ENCODE measurements at regions not wholly inside any gene's neighbourhood (a gene's known extent, or its start where the extent isn't known, plus 50 kb on each side); places are given as distances from the start of the nearest gene placed in this dataset.
A peak's percentile ranks its signal among the peaks of the same experiment; 100 is the strongest.

DNA sequence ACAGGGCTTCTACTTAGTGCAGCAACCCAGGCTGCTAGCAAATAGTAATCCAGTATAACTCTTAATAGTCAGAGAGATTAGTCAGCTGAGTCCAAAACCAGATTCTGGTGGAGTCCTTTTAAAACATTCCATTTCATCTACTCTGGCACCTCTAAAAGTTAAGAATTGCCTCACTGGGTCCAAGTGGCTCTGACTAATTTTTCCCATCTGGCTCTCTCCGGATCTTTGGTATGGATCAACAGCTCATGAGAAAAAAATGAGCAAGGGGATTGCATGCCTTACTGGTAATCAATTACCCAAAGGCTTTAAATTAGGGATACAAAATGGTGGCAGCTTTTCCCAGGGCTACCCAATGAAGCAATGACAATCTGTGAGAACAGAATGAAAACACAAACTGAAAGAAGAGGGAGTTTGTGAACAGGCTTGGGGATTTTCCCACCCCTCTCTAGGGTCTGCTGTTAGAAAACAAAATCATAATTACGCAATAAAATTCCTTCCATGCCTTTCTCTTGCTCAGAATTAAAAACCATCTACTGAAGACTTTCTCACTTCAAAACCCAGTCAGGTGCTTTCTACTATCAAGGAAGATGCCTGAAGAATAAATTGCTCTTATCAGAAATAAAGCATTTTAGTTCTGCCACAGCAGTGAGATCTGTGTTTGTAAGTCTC is 84.6 kb upstream of the PMFBP1 start:
- DNase-seq: no peak

DNA sequence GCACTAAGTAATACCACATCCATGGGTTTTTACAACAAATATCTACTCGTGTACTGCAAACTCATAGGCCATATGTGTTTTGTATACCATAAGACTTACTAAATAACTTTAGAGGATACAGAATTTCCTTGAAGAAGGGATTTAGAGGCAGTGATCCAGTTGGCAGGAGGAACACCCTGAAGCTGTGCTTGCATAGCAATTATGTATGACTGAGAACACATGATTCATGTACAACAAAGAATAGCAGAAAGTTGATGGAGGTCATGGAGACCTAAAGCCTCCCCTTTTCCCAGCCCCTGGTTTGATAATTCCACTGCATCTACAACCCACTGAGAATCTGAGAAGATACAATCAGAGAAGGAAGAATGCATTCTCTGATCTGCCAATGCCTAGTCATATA is 83.8 kb upstream of the PMFBP1 start:
- no peak for DNase-seq

DNA sequence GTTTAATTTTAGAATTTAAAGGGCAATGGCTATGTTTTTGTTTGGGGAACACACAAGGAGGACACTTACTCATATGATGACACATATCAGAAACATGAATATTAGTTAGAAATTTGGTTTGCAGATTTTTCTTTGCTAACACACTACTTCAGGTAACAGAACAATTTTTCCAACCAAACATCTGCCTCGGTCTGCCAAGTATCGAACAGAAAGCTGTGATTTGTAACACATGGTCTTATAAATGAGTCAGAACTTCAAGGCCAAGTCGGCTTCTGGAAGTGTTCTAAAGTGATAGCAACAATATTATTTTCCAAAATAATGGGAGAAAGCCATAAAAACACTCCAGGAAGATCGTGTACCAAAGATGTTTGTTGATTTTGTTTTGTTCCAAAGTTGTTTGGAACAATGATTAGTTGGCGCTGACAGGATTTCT is 75.9 kb upstream of the PMFBP1 start:
- no peak for DNase-seq

DNA sequence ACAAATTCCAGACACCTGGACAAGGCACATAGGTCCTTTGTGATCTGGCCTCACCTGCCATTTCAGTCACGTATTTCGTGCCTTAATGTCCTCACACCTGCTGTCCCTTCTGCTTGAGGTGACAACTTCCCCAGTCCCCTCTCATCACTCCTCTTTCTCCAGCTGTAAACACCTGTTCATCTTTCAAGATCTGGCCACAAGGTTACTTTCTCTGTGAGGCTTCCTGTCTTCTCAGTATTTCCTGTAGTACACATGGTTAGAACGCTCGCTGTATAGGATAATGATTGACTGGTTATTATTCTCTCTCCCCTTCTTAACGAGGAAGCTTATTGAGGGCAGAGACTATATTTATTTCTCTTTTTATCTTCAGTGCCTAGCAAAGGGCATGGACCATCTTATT is 74.5 kb upstream of the PMFBP1 start:
- DNase-seq: no peak

DNA sequence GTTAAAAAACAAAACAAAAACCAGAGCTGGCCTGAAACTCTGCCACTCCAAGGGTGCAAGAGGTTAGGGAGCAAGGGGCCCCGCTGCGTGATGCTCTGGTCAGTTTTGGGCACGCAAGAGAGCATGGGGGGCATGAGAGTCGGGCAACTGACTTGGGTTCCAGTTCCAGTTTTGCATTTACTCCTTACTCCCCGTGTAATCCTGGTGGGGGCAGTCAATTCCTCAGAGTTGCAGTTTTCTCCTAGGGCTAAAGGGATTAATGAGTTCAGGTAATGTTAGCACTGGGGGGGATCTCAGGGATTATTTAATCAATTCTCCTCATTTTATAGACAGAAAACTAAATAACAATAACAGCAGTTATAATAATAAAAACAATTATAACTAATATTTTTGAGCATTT is 72.9 kb upstream of the PMFBP1 start:
- no peak for DNase-seq

DNA sequence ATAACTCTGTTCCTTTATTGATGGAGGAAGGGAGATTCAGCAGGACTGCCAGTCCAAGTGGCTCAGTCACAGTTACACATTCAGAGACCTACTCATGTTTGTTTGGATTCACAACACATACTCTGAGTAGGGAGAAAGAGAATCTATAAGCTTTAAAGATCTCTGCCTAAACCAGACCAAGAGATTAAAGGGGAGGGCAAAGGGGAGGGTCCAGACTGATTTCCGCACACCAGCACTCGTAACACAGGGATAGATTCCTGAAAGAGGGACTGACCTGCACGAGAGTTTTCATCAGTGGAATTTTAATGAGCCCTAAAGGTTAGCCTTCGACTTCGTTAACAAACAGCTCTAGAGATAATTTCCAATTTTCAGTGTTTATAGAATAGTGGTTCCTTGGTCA is 71.7 kb upstream of the PMFBP1 start:
- DNase-seq: no peak

DNA sequence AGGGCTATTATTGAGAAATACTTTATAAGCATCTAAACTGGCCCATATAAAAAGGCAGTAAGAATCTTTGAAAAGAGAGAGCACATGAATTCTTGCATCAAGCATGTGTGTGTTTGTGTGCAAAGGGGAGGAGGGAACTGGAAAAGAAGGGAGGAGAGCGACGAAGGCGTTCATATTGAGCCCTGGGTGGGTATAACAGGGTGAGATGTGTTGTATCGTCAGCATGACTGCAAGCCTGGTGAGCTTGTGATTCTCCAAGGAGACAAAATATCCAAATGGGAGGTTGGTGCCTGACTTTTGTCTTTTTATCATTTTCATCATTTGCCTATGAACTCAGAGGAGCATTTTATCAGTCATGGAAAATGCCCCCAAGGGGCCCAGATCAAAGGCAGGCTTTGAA is 70.8 kb upstream of the PMFBP1 start:
- no peak for DNase-seq

DNA sequence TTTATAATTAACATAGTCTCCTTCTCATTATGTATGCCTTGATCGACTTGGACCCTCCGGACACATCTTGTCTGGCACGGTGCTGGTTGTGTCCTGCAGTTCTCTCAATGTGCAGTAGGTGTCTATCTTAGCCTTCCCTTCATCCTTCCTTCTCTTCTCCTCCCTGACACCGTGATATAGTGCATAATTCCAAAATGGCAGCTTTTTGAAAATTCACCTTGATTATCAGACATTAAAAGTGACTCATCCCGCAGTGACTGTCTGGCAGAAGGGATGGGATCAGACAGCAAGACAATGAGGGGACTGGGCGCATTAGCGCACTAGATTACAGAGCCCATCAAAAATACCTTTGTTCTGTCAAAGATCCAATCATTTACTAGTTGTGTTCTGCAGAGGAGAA is 70.0 kb upstream of the PMFBP1 start:
- DNase-seq: peak; percentile 80

DNA sequence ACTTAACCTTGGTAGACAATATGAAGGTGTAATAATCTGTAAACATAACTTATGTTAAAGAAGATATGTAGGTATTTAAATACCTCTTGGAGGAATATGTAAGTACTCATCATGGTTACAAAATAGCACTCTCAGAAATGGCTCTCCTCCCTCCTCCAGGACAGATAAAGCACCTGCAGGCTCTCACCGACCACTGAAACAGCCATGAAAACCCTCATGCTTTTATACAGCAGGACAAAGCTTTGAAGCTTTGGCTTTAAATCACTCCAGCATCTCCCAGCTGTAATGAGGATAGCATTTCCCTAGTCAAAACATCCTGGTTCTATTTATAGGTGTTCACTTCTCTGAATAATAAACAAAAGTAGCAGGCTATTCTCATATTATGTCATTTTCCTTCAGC is 69.1 kb upstream of the PMFBP1 start:
- no peak for DNase-seq

DNA sequence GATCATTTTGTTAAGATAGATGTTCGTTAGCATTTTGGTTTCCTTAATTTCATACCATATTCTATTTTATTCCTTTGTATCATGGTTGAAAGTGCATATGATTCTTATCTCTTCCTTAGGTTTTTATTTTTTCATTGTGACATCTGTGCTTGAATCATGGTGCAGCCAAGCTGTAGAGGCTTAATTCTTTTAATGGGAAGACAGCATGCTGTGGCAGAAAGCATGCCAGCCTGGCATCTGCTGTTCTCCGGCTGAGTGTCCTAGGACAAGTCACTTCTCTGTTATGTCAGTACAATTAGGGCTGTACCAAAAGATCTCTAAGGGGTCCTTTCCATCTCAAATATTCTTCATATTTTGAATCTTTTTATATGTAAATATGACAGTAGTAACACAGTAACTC is 68.5 kb upstream of the PMFBP1 start:
- no peak for DNase-seq

DNA sequence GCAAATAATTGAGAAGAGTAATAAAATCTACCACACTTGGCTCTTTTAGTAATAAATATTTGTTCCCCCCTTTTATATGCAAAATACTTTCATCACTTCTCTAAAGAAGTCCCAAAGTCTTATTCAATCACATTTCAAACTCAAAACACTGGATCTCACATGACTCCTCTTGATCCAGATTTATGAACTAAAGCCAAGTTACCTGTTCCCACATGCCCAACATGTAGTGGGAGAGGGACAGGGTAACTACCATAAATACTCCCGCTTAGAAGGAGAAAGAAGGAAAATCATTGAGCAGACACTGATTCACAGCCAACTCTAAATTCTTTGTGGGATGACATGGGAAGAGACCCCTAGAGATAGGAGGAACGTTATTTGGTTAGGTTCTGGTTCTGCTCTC is 64.9 kb upstream of the PMFBP1 start:
- DNase-seq: no peak

DNA sequence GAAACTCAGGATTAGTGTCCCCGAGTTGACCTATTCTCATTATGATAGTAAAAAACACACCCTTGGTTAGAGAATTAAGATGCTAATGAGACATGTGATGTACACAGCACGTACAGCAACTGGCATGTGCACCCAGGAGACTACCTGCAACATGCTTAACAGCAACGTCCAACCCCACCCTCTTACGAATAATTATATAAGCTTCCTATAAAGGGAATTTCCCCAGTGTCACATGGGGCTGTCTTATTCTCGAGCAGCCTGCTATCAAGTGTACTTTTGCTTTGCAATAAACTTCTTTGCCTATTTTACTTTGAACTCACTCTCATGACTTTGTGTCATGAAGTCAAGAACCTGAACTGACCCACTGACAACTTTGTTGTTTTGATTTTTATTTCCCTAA is 62.4 kb upstream of the PMFBP1 start:
- DNase-seq: no peak

DNA sequence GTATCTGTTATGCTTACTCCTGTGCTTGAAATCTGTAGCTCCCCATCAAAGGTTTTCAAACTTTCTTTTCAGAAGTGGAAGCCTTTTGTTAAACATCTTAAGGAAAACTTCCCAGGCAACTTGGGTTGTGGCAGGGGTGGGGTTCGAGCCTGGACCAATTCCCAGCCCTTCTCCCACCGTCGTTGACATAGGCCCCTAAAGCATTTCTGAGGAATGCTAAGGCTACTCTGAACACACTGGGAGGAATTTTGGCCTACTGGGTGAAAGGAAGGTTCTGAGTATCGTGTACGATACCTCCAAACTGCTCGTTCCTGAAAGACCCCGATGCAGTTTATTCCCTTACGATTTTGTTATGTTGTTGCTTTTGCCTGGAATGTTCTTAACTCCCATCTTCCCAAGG is 56.1 kb upstream of the PMFBP1 start:
- DNase-seq: no peak

DNA sequence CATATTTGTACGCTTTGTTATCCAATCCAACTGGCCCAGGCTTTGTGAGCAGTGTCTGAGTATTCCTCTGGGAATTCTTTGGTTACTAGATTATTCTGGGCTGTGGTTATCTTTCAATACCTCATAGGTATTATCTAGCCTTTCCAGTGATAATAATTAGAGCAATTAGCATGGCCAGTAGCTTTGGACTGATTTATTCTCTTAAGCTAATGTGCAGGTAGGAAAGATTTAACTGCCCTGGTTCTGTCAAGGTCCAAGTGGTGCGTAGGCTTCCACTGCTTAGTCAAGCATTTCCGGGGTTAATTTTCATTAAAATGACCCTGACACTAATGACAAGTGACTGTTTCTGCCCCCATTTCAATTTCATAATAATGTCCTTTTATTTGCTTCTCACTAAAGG is 54.2 kb upstream of the PMFBP1 start:
- no peak for DNase-seq

DNA sequence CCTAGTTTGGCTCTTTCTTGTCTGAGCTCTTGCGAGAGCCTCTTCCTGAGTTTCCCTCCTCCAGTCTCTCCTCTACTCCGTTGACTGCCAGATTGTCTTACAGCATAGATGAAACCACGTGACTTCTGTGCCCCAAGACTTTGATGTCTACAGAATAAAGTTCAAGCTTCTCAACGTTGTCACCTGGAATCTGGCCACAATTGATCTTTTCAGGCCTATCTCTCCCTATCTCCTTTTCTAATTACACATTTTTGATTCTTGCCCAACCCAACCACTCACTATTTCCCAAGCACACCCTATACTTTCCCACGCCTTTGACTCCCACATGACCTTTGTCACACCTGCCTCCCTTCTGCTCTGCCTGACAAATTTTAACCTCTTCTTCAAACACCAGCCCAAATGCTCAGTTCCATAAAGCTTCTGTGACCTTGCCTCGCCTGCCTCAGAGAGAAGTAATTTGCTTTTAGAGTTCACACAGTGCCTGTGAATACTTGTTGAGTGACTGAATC is 52.4 kb upstream of the PMFBP1 start:
- no peak for DNase-seq

DNA sequence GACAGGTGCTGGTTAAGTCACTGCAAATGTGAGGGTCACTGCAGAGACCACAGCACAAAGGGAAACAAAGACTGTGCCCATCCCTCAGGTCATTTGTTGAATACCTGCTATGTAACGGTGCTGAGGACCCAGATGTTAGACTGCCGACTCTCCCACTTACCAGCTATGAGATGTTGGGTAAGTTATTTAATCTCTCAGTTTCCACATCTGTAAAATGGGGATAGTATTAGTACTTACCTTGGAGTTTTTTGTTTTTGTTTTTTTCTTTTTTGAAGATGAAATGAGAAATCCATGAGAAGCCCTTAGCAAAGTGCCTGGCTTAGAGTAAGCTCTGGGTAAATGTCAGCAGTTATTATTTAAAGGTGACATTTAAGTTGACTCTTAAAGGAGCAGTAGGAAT is 50.5 kb upstream of the PMFBP1 start:
- DNase-seq: no peak

Data from NCI-H2227 treated with DMSO at 0.1 percent for 48 hours (cell line).